ENCODE measurements at regions not wholly inside any gene's neighbourhood (a gene's known extent, or its start where the extent isn't known, plus 50 kb on each side); places are given as distances from the start of the nearest gene placed in this dataset.

DNA sequence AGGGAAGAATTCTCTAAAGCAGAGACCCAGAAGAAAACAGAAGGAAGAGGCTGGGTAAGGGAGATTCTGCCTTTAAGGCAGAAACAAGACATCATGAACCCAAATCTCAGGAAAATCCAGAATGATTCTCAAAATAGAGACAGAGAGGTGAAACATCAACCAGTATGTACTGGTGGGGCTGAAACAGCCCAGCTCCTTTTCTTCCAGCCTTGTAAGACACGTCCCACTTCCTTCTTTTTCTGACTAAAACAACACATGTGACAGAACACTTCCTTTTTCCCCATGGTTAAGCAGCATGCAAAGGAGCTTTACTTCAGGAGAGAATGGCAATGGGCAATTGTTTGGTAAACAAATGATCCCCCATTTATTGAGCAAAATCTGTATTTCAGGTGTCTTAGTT is 230.8 kb upstream of the NR4A3 start:
- TF ChIP-seq CTCF (IDR thresholded peaks at IDR 0.05) = no peak
- no peak for TF ChIP-seq POLR2A (IDR thresholded peaks at IDR 0.05)

All from thyroid gland (tissue), 4 donors.